ENCODE measurements at regions not wholly inside any gene's neighbourhood (a gene's known extent, or its start where the extent isn't known, plus 50 kb on each side); places are given as distances from the start of the nearest gene placed in this dataset.

GRCh38 chr4:27428661-27429060, 568.0 kb downstream of the STIM2 start:
- TF ChIP-seq, protein P1, sequence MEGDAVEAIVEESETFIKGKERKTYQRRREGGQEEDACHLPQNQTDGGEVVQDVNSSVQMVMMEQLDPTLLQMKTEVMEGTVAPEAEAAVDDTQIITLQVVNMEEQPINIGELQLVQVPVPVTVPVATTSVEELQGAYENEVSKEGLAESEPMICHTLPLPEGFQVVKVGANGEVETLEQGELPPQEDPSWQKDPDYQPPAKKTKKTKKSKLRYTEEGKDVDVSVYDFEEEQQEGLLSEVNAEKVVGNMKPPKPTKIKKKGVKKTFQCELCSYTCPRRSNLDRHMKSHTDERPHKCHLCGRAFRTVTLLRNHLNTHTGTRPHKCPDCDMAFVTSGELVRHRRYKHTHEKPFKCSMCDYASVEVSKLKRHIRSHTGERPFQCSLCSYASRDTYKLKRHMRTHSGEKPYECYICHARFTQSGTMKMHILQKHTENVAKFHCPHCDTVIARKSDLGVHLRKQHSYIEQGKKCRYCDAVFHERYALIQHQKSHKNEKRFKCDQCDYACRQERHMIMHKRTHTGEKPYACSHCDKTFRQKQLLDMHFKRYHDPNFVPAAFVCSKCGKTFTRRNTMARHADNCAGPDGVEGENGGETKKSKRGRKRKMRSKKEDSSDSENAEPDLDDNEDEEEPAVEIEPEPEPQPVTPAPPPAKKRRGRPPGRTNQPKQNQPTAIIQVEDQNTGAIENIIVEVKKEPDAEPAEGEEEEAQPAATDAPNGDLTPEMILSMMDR (IDR thresholded peaks at IDR 0.05): no peak
- no peak for TF ChIP-seq POLR2A (IDR thresholded peaks at IDR 0.05)
